ENCODE measurements at regions not wholly inside any gene's neighbourhood (a gene's known extent, or its start where the extent isn't known, plus 50 kb on each side); places are given as distances from the start of the nearest gene placed in this dataset.

- POLR2A ChIA-PET (ENCODE audit: unreplicated experiment): no interaction called here
- H4K91ac ChIP-seq (ENCODE audit: insufficient read depth, low read depth, low read length): 0 out of 2 replicates have a peak overlapping the region, but pooled peaks have one; percentile 7
- no peak for ATAC-seq (ENCODE audit: low read depth)
Observed at GRCh38 chr5:17373406-17373805, 124.6 kb upstream of the TAF11L2 start.

More at GRCh38 chr5:17373406-17373805, 124.6 kb upstream of the TAF11L2 start:
- no peaks in the 10 kb centered on the region for H4K20me1 ChIP-seq (ENCODE audit: insufficient read depth, low read length)
- H4K8ac ChIP-seq (ENCODE audit: low read depth in 2 of 2, low read length in 2 of 2): peak overlapping the region in 1 of 2 experiments; percentile 9; a peak in 2 of 4 replicates
- H3K4me1 ChIP-seq (ENCODE audit: control insufficient read depth, insufficient read depth, low read length): peaks cover 15% of the 10 kb centered on the region
- TF ChIP-seq USF2 (IDR thresholded peaks at IDR 0.05; ENCODE audit: low read depth, low read length) (no peak), MAZ (IDR thresholded peaks at IDR 0.05; ENCODE audit: borderline replicate concordance, low read depth, low read length) (no peak), ELK1 (IDR thresholded peaks at IDR 0.05; ENCODE audit: borderline replicate concordance, low read depth, low read length) (no peak), MAFK (IDR thresholded peaks at IDR 0.05; ENCODE audit: low read depth, low read length) (no peak), MXI1 (IDR thresholded peaks at IDR 0.05; ENCODE audit: borderline replicate concordance, low read depth, low read length) (no peak)
- no peaks in the 10 kb centered on the region for H3K27me3 ChIP-seq (ENCODE audit: control insufficient read depth, insufficient read depth, low read length)
- no peak overlapping the region; the same call in 1 of the 2 replicates for H2BK20ac ChIP-seq (ENCODE audit: low read depth, low read length)
- no peak overlapping the region; the same call in 1 of the 2 replicates for H3K4ac ChIP-seq (ENCODE audit: low read depth, low read length)
- 0 out of 2 replicates have a peak overlapping the region, but pooled peaks have one; percentile 51 for H3K23ac ChIP-seq (ENCODE audit: low read depth, low read length)
- peak overlapping the region; percentile 56 for H2BK120ac ChIP-seq (ENCODE audit: low read depth, low read length)
- H3K18ac ChIP-seq (ENCODE audit: low read depth, low read length): peak overlapping the region; percentile 60; the same call in 1 of the 2 replicates
- peak overlapping the region; percentile 3; the same call in 1 of the 2 replicates for H3K27ac ChIP-seq (ENCODE audit: insufficient read depth, low read length)
- DNase-seq: no peak
- CTCF ChIA-PET: no interaction called here
- peak overlapping the region; percentile 25; the same call in 1 of the 2 replicates for H4K5ac ChIP-seq (ENCODE audit: low read depth, low read length)
- H3K79me1 ChIP-seq (ENCODE audit: low read depth in 1 of 2, low read length in 2 of 2): 0 out of 4 replicates have a peak, but pooled peaks cover 0 to 2% of the 10 kb centered on the region in 2 experiments
- dilution Hi-C loops (cut with HindIII; ENCODE audit: low sequenced_read_pairs, unreplicated experiment): no loop called here
- peaks cover 4% of the 10 kb centered on the region; the same call in 1 of the 2 replicates for H3K9me1 ChIP-seq (ENCODE audit: insufficient read depth, low read length)
- intact Hi-C loops (cut with micrococcal nuclease): no loop called here
- H3K56ac ChIP-seq (ENCODE audit: extremely low read depth, insufficient read depth, low read length): no peak overlapping the region
- peak overlapping the region; percentile 46; the same call in 1 of the 2 replicates for H3K14ac ChIP-seq (replicated peaks; ENCODE audit: low read depth, low read length)
- H3K36me3 ChIP-seq (ENCODE audit: control insufficient read depth, insufficient read depth, low read length): no peaks in the 10 kb centered on the region
- no peaks in the 10 kb centered on the region for H3K9me3 ChIP-seq (ENCODE audit: control insufficient read depth, insufficient read depth, low read length)
- in situ Hi-C loops (cut with MboI; ENCODE audit: low sequenced_read_pairs): no loop called here
- H3K4me3 ChIP-seq (ENCODE audit: insufficient read depth, low read depth, low read length): no peak overlapping the region
- peak overlapping the region; percentile 36 for H2AK5ac ChIP-seq (ENCODE audit: low read depth, low read length)
- H3K4me2 ChIP-seq (ENCODE audit: low read depth, low read length): no peak overlapping the region
- H3K9ac ChIP-seq (ENCODE audit: low read depth, low read length): no peak overlapping the region
- H2AK9ac ChIP-seq (replicated peaks; ENCODE audit: low read depth, low read length, poor library complexity): no peak overlapping the region
- no TSS peak for BruUV-seq (replicated peaks)
- H2BK15ac ChIP-seq (ENCODE audit: low read depth, low read length): peak overlapping the region; percentile 67; the same call in 1 of the 3 replicates
- H2AFZ ChIP-seq (replicated peaks; ENCODE audit: low read length, poor library complexity): no peak overlapping the region
- 75% methylated on average over 2 of the region's 5 CpGs; no CpG with 5 or more reads in 1 of the 2 experiments for WGBS, 2 experiments (ENCODE audit: extremely low coverage in 2 of 2, insufficient read length in 1 of 2)
- no peak overlapping the region for H2BK5ac ChIP-seq (ENCODE audit: low read depth, low read length, poor library complexity, severe bottlenecking)

All from IMR-90 (cell line).